ENCODE measurements at regions not wholly inside any gene's neighbourhood (a gene's known extent, or its start where the extent isn't known, plus 50 kb on each side); places are given as distances from the start of the nearest gene placed in this dataset.

DNA sequence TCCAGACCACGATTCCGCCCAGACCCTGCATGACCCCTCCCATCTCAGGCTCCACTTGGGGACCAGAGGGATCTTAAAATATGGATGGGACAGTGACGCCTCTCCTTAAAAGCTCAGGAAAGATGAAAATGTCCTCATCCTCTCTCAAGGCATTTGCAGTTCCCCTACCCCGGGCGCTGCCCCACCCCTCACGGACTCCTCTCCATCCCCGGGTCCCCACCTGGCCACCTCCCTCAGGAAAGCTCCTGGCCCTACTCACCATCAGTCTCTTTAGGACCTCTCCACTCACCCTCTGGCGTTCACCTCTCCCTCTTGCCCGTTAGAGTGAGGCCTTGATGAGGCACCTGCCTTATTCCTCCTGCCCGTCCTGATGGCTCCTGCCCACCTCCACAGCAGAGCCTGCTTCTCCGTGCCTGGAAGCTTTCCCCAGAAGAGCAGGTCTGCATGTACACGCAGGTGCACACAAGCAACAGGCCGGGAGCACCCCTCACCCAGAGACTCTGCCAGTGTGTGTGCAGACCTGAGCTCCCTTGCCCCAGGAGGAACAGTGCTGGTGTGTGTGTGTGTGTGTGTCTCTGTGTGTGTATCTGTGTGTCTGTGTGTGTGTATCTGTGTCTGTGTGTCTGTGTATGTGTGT, 105.6 kb upstream of the NXT1 start:
- no peak for ATAC-seq
- DNase-seq = no peak

DNA sequence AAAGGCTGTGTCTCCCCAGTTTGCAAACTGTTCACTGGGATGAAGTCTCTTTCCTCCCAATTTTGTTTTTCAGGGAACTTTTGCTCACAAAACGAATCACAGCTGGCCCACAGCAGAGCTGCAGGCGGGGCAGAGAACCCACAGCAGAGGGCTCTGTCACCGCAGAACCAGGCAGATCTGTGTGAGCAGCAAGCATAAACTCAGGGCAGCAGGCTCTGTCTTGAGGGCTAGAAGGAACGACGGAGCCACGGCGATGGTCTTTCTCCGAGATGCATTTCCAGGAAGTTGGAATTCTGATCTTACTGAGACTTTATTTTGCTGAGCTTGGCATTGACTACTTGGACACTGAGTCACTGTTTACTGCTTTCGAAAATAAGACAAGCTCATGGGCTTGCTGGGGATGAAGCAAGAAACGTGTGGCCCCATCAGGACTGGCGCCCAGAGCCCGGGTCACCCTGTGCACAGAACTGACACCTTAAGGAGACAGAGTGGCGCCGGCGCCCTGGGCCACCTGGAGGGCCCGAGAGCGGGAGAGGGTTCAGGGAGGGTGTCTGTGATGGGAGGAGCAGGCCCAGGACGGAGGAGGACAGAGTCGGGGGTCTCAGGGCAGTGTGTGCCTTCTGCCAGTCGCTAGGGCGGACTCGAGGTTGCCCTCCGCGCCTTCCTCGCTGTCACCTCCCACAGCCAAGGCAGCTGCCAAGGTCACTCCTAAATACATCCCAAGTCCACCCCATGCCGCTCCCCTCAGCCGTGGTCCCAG, 106.3 kb upstream of the NXT1 start:
- Histone ChIP-seq H3K36me3 (replicated peaks in 1 of 2; ENCODE audit: insufficient read depth in 1 of 2, low read depth in 2 of 2) (no peaks in the 10 kb centered on the region), H3K9me3 (no peaks in the 10 kb centered on the region), H3K4me3 (no peak overlapping the region), H3K27ac (no peak overlapping the region), H3K27me3 (no peaks in the 10 kb centered on the region), H3K4me1 (no peaks in the 10 kb centered on the region)
- DNase-seq = no peak
- no peak for ATAC-seq
- TF ChIP-seq, protein P1, sequence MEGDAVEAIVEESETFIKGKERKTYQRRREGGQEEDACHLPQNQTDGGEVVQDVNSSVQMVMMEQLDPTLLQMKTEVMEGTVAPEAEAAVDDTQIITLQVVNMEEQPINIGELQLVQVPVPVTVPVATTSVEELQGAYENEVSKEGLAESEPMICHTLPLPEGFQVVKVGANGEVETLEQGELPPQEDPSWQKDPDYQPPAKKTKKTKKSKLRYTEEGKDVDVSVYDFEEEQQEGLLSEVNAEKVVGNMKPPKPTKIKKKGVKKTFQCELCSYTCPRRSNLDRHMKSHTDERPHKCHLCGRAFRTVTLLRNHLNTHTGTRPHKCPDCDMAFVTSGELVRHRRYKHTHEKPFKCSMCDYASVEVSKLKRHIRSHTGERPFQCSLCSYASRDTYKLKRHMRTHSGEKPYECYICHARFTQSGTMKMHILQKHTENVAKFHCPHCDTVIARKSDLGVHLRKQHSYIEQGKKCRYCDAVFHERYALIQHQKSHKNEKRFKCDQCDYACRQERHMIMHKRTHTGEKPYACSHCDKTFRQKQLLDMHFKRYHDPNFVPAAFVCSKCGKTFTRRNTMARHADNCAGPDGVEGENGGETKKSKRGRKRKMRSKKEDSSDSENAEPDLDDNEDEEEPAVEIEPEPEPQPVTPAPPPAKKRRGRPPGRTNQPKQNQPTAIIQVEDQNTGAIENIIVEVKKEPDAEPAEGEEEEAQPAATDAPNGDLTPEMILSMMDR (IDR thresholded peaks at IDR 0.05) = no peak
- TF ChIP-seq POLR2A (IDR thresholded peaks at IDR 0.05) = no peak
- 68 to 81% methylated on average over 26 to 27 of the region's 27 CpGs for WGBS, 2 donors
- intact Hi-C loops (cut with DNase I) = no loop called here

More for the DNA sequence above, 105.6 kb upstream of the NXT1 start:
- no peak for TF ChIP-seq POLR2A (IDR thresholded peaks at IDR 0.05)
- TF ChIP-seq, protein P1 (IDR thresholded peaks at IDR 0.05) = no peak
- intact Hi-C loops (cut with DNase I) = no loop called here
- 60 to 67% methylated on average over 13 of the region's 13 CpGs for WGBS, 2 donors
- Histone ChIP-seq H3K27ac (no peak overlapping the region), H3K9me3 (no peaks in the 10 kb centered on the region), H3K4me3 (no peak overlapping the region), H3K27me3 (no peaks in the 10 kb centered on the region), H3K4me1 (no peaks in the 10 kb centered on the region), H3K36me3 (replicated peaks in 1 of 2; ENCODE audit: insufficient read depth in 1 of 2, low read depth in 2 of 2) (no peaks in the 10 kb centered on the region)

DNA sequence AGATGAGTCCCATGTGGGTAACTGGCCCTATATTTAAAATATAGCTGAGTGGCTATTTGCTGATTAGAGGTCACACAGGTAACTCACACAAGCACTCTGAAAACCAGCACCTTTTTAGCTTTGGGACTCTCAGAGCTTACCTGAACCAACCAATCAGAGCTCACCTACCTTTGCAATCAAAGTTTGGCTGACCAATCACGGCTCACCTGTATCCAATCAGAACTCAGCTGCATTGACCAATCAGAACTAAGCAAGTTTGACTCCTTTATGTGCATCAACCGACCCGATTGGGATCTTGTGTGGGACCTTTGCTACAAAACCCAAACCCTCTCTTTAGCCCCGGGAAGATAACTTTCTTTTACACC, 106.8 kb upstream of the NXT1 start:
- TF ChIP-seq, protein P1 (IDR thresholded peaks at IDR 0.05) = no peak
- TF ChIP-seq POLR2A (IDR thresholded peaks at IDR 0.05) = no peak
- Histone ChIP-seq H3K27ac (no peak overlapping the region), H3K4me1 (no peaks in the 10 kb centered on the region), H3K36me3 (replicated peaks in 1 of 2; ENCODE audit: insufficient read depth in 1 of 2, low read depth in 2 of 2) (no peaks in the 10 kb centered on the region), H3K4me3 (no peak overlapping the region), H3K27me3 (no peaks in the 10 kb centered on the region), H3K9me3 (no peaks in the 10 kb centered on the region)
- DNase-seq (no peak), ATAC-seq (no peak)
- 63 to 71% methylated on average over 4 of the region's 4 CpGs for WGBS, 2 donors
- intact Hi-C loops (cut with DNase I) = no loop called here

DNA sequence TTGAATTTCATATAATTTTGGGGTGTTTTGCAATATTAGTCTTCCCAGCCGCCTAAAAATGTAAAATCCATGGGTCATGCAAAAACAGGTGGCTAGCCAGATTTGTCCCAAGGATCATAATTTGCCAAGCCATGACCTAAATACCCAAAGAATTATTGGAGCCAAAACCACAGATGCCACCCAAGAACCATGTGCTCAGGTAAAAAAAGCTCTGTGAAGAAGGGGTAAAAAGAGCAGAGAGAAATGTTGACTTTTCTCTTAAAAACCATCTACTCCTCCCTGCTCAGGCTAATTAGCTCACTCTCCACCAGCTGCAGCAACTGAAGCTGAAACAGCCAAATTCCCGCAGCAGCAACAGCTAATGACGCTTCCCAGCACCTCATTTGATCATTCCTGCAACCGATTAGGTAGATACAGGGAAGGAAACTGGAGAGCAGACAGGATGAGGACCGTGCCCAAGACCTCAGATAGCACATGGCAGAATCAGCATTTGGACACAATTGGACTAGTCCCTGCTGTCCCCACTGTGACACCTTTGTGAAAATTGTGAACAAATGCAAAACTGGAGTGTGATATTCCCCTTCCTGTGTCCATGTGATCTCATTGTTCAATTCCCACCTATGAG, 107.9 kb upstream of the NXT1 start:
- TF ChIP-seq, protein P1 (IDR thresholded peaks at IDR 0.05) = no peak
- TF ChIP-seq POLR2A (IDR thresholded peaks at IDR 0.05) = no peak
- ATAC-seq = no peak
- Histone ChIP-seq H3K9me3 (no peaks in the 10 kb centered on the region), H3K4me1 (no peaks in the 10 kb centered on the region), H3K4me3 (no peak overlapping the region), H3K27me3 (no peaks in the 10 kb centered on the region), H3K27ac (no peak overlapping the region), H3K36me3 (replicated peaks in 1 of 2; ENCODE audit: insufficient read depth in 1 of 2, low read depth in 2 of 2) (no peaks in the 10 kb centered on the region)
- WGBS, 2 donors = 22 to 29% methylated on average over 5 of the region's 5 CpGs
- intact Hi-C loops (cut with DNase I) = no loop called here
- no peak for DNase-seq
